ENCODE measurements at regions not wholly inside any gene's neighbourhood (a gene's known extent, or its start where the extent isn't known, plus 50 kb on each side); places are given as distances from the start of the nearest gene placed in this dataset.

- no peak for TF ChIP-seq CTCF (IDR thresholded peaks at IDR 0.05; ENCODE audit: borderline replicate concordance, extremely low read depth, low read length, poor library complexity, severe bottlenecking)
- no peak for TF ChIP-seq EZH2 (IDR thresholded peaks at IDR 0.05; ENCODE audit: borderline replicate concordance, low read depth, low read length, severe bottlenecking)
Observed at GRCh38 chr10:128610113-128610512, 483.9 kb upstream of the MKI67 start.
